SK-N-SH (cell line): ENCODE measurements at regions not wholly inside any gene's neighbourhood (a gene's known extent, or its start where the extent isn't known, plus 50 kb on each side); places are given as distances from the start of the nearest gene placed in this dataset.

Experiments used
- CTCF ChIA-PET: fragments of 300-600, 350-600 bp; formaldehyde crosslinking; extraction: SDS; loops from one replicate; lab custom pipeline; 2021; lab: Yijun Ruan, JAX
- POLR2A ChIA-PET: fragments of 350-600 bp; sonication (Branson Sonifier 250); formaldehyde crosslinking; extraction: SDS; loops from one replicate; lab custom pipeline; 2020; ENCODE audit warnings: antibody characterized with exemption, inconsistent platforms; lab: Yijun Ruan, JAX
- DNase-seq: peaks from one replicate; pipeline ENCODE4 v3.0.0; 2012
- H2AFZ ChIP-seq: fragments of 200-600 bp; sonication (generic); 2 replicates; pipeline ENCODE4 v1.8.1; 2016; ENCODE audit warnings: antibody characterized with exemption, mild to moderate bottlenecking, low read depth
- H3F3A ChIP-seq: fragments of 200-600 bp; sonication (generic); replicated peaks from 2 replicates; pipeline ENCODE3; 2016; ENCODE audit warnings: antibody characterized with exemption, mild to moderate bottlenecking; ENCODE audit not compliant: insufficient read depth
- H3K27ac ChIP-seq, 2 experiments: fragments of 200-500 bp in 1 of 2; fragments of 200-600 bp in 1 of 2; sonication (Bioruptor generic) in 1 of 2; sonication (generic), shearing (Covaris generic) in 1 of 2; 2 replicates each; pipeline versions ENCODE4 v1.5.1 to v1.6.1; 2014 to 2016; ENCODE audit warnings: low read depth in 2 of 2, inconsistent platforms in 1 of 2, low read length in 1 of 2, mild to moderate bottlenecking in 1 of 2, mixed read lengths in 1 of 2
- H3K27me3 ChIP-seq: fragments of 200-600 bp; sonication (generic), shearing (Covaris generic); 2 replicates; pipeline ENCODE4 v1.6.1; 2016; ENCODE audit warnings: mixed run types; ENCODE audit not compliant: insufficient read depth
- H3K36me3 ChIP-seq, 2 experiments: fragments of 200-500 bp in 1 of 2; fragments of 200-600 bp in 1 of 2; sonication (Bioruptor generic) in 1 of 2; sonication (generic) in 1 of 2; replicated peaks in 1 of 2; 2 replicates each; pipeline versions ENCODE3 to v1.5.1; 2014 to 2016; ENCODE audit warnings: low read length in 1 of 2, mild to moderate bottlenecking in 1 of 2; ENCODE audit not compliant: insufficient read depth in 2 of 2, control insufficient read depth in 1 of 2
- H3K4me1 ChIP-seq, 2 experiments: fragments of 200-500 bp in 1 of 2; fragments of 200-600 bp in 1 of 2; sonication (Bioruptor generic) in 1 of 2; sonication (generic), shearing (Covaris generic) in 1 of 2; 2 replicates each; pipeline versions ENCODE4 v1.5.1 to v1.6.1; 2014 to 2016; ENCODE audit warnings: low read depth in 1 of 2, low read length in 1 of 2, mixed run types in 1 of 2; ENCODE audit not compliant: insufficient read depth in 2 of 2, control insufficient read depth in 1 of 2
- H3K4me2 ChIP-seq: fragments of 200-600 bp; sonication (generic), shearing (Covaris generic); 2 replicates; pipeline ENCODE4 v1.6.1; 2017; ENCODE audit warnings: mixed run types
- H3K4me3 ChIP-seq, 2 experiments: fragments of 200-500 bp in 1 of 2; fragments of 200-600 bp in 1 of 2; sonication (Bioruptor generic) in 1 of 2; sonication (generic), shearing (Covaris generic) in 1 of 2; 2 replicates each; pipeline versions ENCODE4 v1.5.1 to v1.8.1; 2014 to 2016; ENCODE audit warnings: low read depth in 2 of 2, inconsistent platforms in 1 of 2, low read length in 1 of 2, mild to moderate bottlenecking in 1 of 2, mixed read lengths in 1 of 2, moderate library complexity in 1 of 2
- H3K79me2 ChIP-seq: fragments of 200-600 bp; sonication (generic); 2 replicates; pipeline ENCODE4 v1.8.1; 2017; ENCODE audit warnings: mild to moderate bottlenecking; ENCODE audit not compliant: insufficient read depth
- H3K9ac ChIP-seq: fragments of 200-600 bp; sonication (generic); 2 replicates; pipeline ENCODE4 v1.6.1; 2017; ENCODE audit warnings: mixed run types
- H3K9me2 ChIP-seq: fragments of 200-600 bp; sonication (generic); 2 replicates; pipeline ENCODE4 v1.6.1; 2017; ENCODE audit warnings: mixed run types
- H3K9me3 ChIP-seq: fragments of 200-600 bp; sonication (generic); 2 replicates; pipeline ENCODE4 v1.6.1; 2017; ENCODE audit warnings: mixed run types, mild to moderate bottlenecking, moderate library complexity
- H4K20me1 ChIP-seq: fragments of 200-600 bp; sonication (generic); 2 replicates; pipeline ENCODE4 v1.6.1; 2017; ENCODE audit warnings: mild to moderate bottlenecking, mixed run types; ENCODE audit not compliant: insufficient read depth
- CHD2 ChIP-seq: fragments of 150-350 bp; IDR thresholded peaks from 2 replicates; pipeline ENCODE4 v1.6.1; 2018; ENCODE audit warnings: low read length; ENCODE audit not compliant: partially characterized antibody
- EP300 ChIP-seq, 2 experiments: IDR thresholded peaks; 2 replicates each; pipeline versions ENCODE4 v1.4.0 to v1.6.1; 2012; ENCODE audit warnings: borderline replicate concordance in 1 of 2, low read depth in 1 of 2, low read length in 1 of 2
- FOXJ3 ChIP-seq: sonication (generic); formaldehyde crosslinking; IDR thresholded peaks from 2 replicates; pipeline ENCODE4 v1.5.1; 2020; ENCODE audit warnings: mild to moderate bottlenecking, missing genetic modification reagents
- GABPA ChIP-seq: IDR thresholded peaks from 2 replicates; pipeline ENCODE4 v1.4.0; 2012; ENCODE audit warnings: low read depth, mild to moderate bottlenecking
- GATA2 ChIP-seq: sonication (generic); formaldehyde crosslinking; IDR thresholded peaks from 2 replicates; pipeline ENCODE4 v1.5.0; 2020; ENCODE audit warnings: mild to moderate bottlenecking, missing genetic modification reagents
- MEF2A ChIP-seq: IDR thresholded peaks from 2 replicates; pipeline ENCODE4 v1.4.0; 2012; ENCODE audit warnings: low read depth, borderline replicate concordance
- MXI1 ChIP-seq: IDR thresholded peaks from 2 replicates; pipeline ENCODE4 v1.6.1; 2012; ENCODE audit warnings: mild to moderate bottlenecking, low read depth, low read length, improper control_type of control experiment
- NFIC ChIP-seq: IDR thresholded peaks from 2 replicates; pipeline ENCODE4 v1.4.0; 2012; ENCODE audit warnings: borderline replicate concordance
- NRF1 ChIP-seq: IDR thresholded peaks from 2 replicates; pipeline ENCODE4 v1.6.1; 2012; ENCODE audit warnings: low read depth, mild to moderate bottlenecking, low read length
- PBX3 ChIP-seq: IDR thresholded peaks from 2 replicates; pipeline ENCODE4; 2012
- RAD21 ChIP-seq: IDR thresholded peaks from 2 replicates; pipeline ENCODE4 v1.6.1; 2012; ENCODE audit warnings: mild to moderate bottlenecking, low read length
- RCOR1 ChIP-seq: fragments of 150-350 bp; IDR thresholded peaks from 2 replicates; pipeline ENCODE4 v1.6.1; 2017; ENCODE audit warnings: antibody characterized with exemption, low read length
- REST ChIP-seq: IDR thresholded peaks from 2 replicates; pipeline ENCODE4 v1.6.1; 2012; ENCODE audit warnings: mild to moderate bottlenecking, low read depth, low read length, moderate library complexity
- RXRA ChIP-seq: IDR thresholded peaks from 2 replicates; pipeline ENCODE4 v1.4.0; 2012; ENCODE audit warnings: low read depth, mild to moderate bottlenecking, borderline replicate concordance
- TAF1 ChIP-seq: IDR thresholded peaks from 2 replicates; pipeline ENCODE4 v1.6.1; 2012; ENCODE audit warnings: low read depth, mild to moderate bottlenecking, low read length, moderate library complexity, borderline replicate concordance
- TCF12 ChIP-seq: IDR thresholded peaks from 2 replicates; pipeline ENCODE4 v1.4.0; 2012
- YY1 ChIP-seq: IDR thresholded peaks from 2 replicates; pipeline ENCODE4 v1.4.0; 2012; ENCODE audit warnings: low read depth, mild to moderate bottlenecking
- WGBS: methylation state at CpG from one replicate; pipeline ENCODE4 v1.1.6; 2017; ENCODE audit warnings: low lambda C conversion rate; 5-methylcytosine and 5-hydroxymethylcytosine counted together
- TF ChIP-seq, protein P1 (sequence below): fragments of 150-350 bp; IDR thresholded peaks from 2 replicates; pipeline ENCODE4 v1.6.1; 2017; ENCODE audit warnings: antibody characterized with exemption, low read length, low read depth, borderline replicate concordance

GRCh38 chr13:39253774-39254173, 215.5 kb downstream of the NHLRC3 start:
- H3K27ac ChIP-seq, result no peak overlapping the region
- no peaks in the 10 kb centered on the region for H3K9me2 ChIP-seq
- ChIA-PET CTCF (interaction anchor here (0.7 to 1.8 kb wide), 4 partner anchors 9 to 362 kb away, joined by 3 to 7 read pairs (median 4); no protein-coding TSS in a partner anchor), POLR2A (no interaction called here)
- 0 out of 2 replicates have a peak overlapping the region, but pooled peaks have one; percentile 29 for H2AFZ ChIP-seq
- no peaks in the 10 kb centered on the region for H3K9me3 ChIP-seq
- no peak overlapping the region for H3K4me2 ChIP-seq
- no peaks in the 10 kb centered on the region for H3K79me2 ChIP-seq
- no peaks in the 10 kb centered on the region for H4K20me1 ChIP-seq
- no peaks in the 10 kb centered on the region; a peak in 2 of 4 replicates for H3K4me1 ChIP-seq
- no peak for TF ChIP-seq FOXJ3
- TF ChIP-seq, protein P1, sequence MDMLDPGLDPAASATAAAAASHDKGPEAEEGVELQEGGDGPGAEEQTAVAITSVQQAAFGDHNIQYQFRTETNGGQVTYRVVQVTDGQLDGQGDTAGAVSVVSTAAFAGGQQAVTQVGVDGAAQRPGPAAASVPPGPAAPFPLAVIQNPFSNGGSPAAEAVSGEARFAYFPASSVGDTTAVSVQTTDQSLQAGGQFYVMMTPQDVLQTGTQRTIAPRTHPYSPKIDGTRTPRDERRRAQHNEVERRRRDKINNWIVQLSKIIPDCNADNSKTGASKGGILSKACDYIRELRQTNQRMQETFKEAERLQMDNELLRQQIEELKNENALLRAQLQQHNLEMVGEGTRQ, result no peak
- no peak for TF ChIP-seq RAD21
- no peak for TF ChIP-seq CHD2
- no peak for TF ChIP-seq TCF12
- no peak for TF ChIP-seq RXRA
- TF ChIP-seq PBX3, result no peak
- no peak for TF ChIP-seq MEF2A
- TF ChIP-seq RCOR1, result no peak
- TF ChIP-seq MXI1, result no peak
- no peak for TF ChIP-seq EP300 (IDR thresholded peaks at IDR 0.05; ENCODE audit: borderline replicate concordance in 1 of 2, low read depth in 1 of 2, low read length in 1 of 2)
- no peak for TF ChIP-seq REST
- TF ChIP-seq YY1, result no peak
- TF ChIP-seq TAF1, result no peak
- no peak for TF ChIP-seq GABPA
- TF ChIP-seq NFIC, result no peak
- no peak for TF ChIP-seq NRF1
- no peak for TF ChIP-seq GATA2 (CRISPR knock-in tag)
- TF ChIP-seq, all 33 proteins: peak for 0
- WGBS, result 2% methylated on average over 3 of the region's 3 CpGs
- no peaks in the 10 kb centered on the region for H3K27me3 ChIP-seq
- H3K36me3 ChIP-seq, result no peaks in the 10 kb centered on the region
- no peak for DNase-seq
- no peak overlapping the region for H3K4me3 ChIP-seq
- no peak overlapping the region for H3K9ac ChIP-seq
- H3F3A ChIP-seq, result no peaks in the 10 kb centered on the region
